ENCODE measurements at regions not wholly inside any gene's neighbourhood (a gene's known extent, or its start where the extent isn't known, plus 50 kb on each side); places are given as distances from the start of the nearest gene placed in this dataset.

DNA sequence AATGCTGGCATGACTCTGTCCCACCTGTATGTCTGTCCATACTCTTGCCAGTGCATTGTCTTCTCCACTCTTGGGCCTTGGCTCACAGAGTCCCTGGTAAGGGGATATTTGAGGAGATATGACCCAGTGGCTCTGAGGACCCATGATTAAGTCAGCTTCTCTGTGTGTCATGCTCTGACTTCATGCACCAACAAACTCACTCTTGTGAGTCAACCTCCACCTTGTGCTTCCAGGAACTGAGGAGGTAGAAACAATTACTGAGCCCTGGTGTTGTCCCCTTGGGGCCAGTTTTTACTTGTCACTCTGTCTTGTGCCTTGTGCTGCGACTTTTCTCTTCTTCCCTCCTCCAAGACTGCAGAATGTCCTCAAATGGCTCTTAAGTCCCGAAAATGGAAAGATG is 127.1 kb downstream of the ABHD5 start:
- TF ChIP-seq, protein P1, sequence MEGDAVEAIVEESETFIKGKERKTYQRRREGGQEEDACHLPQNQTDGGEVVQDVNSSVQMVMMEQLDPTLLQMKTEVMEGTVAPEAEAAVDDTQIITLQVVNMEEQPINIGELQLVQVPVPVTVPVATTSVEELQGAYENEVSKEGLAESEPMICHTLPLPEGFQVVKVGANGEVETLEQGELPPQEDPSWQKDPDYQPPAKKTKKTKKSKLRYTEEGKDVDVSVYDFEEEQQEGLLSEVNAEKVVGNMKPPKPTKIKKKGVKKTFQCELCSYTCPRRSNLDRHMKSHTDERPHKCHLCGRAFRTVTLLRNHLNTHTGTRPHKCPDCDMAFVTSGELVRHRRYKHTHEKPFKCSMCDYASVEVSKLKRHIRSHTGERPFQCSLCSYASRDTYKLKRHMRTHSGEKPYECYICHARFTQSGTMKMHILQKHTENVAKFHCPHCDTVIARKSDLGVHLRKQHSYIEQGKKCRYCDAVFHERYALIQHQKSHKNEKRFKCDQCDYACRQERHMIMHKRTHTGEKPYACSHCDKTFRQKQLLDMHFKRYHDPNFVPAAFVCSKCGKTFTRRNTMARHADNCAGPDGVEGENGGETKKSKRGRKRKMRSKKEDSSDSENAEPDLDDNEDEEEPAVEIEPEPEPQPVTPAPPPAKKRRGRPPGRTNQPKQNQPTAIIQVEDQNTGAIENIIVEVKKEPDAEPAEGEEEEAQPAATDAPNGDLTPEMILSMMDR (conservative IDR thresholded peaks at IDR 0.05 in 1 of 2, IDR thresholded peaks at IDR 0.05 in 1 of 2; ENCODE audit: low read depth in 1 of 2, low read length in 2 of 2), result no peak
- TF ChIP-seq EZH2 (IDR thresholded peaks at IDR 0.05; ENCODE audit: low read length, missing control alignments), result no peak

Measured in fibroblast of lung (primary cell).